Activated CD8-positive, alpha-beta memory T cell treated with anti-CD3 and anti-CD28 coated beads, Interleukin-2, amount 50 U/mL, for 48 hours (primary cell): ENCODE measurements at regions not wholly inside any gene's neighbourhood (a gene's known extent, or its start where the extent isn't known, plus 50 kb on each side); places are given as distances from the start of the nearest gene placed in this dataset.
"Not testable (repeated sequence)": the region's sequence is repeated elsewhere in the genome, so short reads cannot be mapped to it uniquely, and the experiment has no call there.

ENCODE experiments used
- DNase-seq: peaks from one replicate; pipeline ENCODE4 v3.0.0-alpha.2; 2020

GRCh38 chr18:10121786-10122515 lies 208.1 kb downstream of the VAPA start:
- DNase-seq, result no peak

GRCh38 chr18:10122988-10123950 lies 209.5 kb downstream of the VAPA start:
- DNase-seq, result no peak

GRCh38 chr18:10124071-10124470 lies 210.3 kb downstream of the VAPA start:
- DNase-seq, result no peak

- DNase-seq, result no peak
Measured at GRCh38 chr18:10124557-10124956, 210.7 kb downstream of the VAPA start.

GRCh38 chr18:10124967-10125366 lies 211.2 kb downstream of the VAPA start:
- DNase-seq, result no peak

GRCh38 chr18:10127729-10128128 lies 213.9 kb downstream of the VAPA start:
- DNase-seq, result no peak

- no peak for DNase-seq
Measured at GRCh38 chr18:10128921-10129501, 215.2 kb downstream of the VAPA start.

GRCh38 chr18:10130606-10131005 lies 216.8 kb downstream of the VAPA start:
- no peak for DNase-seq

GRCh38 chr18:10131081-10131459 lies 217.3 kb downstream of the VAPA start:
- no peak for DNase-seq

- DNase-seq, result no peak
Measured at GRCh38 chr18:10131460-10132395, 217.9 kb downstream of the VAPA start.

GRCh38 chr18:10133516-10133915 lies 219.7 kb downstream of the VAPA start:
- no peak for DNase-seq

- no peak for DNase-seq
Measured at GRCh38 chr18:10134204-10134603, 220.4 kb downstream of the VAPA start.

GRCh38 chr18:10134749-10135148 lies 220.9 kb downstream of the VAPA start:
- DNase-seq, result not testable (repeated sequence)

- DNase-seq, result no peak
Measured at GRCh38 chr18:10135302-10135926, 221.6 kb downstream of the VAPA start.

- no peak for DNase-seq
Measured at GRCh38 chr18:10138719-10139118, 224.9 kb downstream of the VAPA start.

GRCh38 chr18:10139783-10140410 lies 226.1 kb downstream of the VAPA start:
- DNase-seq, result no peak

GRCh38 chr18:10140461-10141282 lies 226.9 kb downstream of the VAPA start:
- DNase-seq, result no peak

- DNase-seq, result no peak
Measured at GRCh38 chr18:10141559-10141958, 227.7 kb downstream of the VAPA start.

GRCh38 chr18:10142056-10142455 lies 228.2 kb downstream of the VAPA start:
- DNase-seq, result no peak

GRCh38 chr18:10142496-10143160 lies 228.8 kb downstream of the VAPA start:
- DNase-seq, result no peak
